Erythroblast (primary cell): ENCODE measurements at regions not wholly inside any gene's neighbourhood (a gene's known extent, or its start where the extent isn't known, plus 50 kb on each side); places are given as distances from the start of the nearest gene placed in this dataset.

Experiments used
- GATA1 ChIP-seq: IDR thresholded peaks from 2 replicates; pipeline ENCODE4 v1.6.1; 2011; ENCODE audit warnings: low read depth, mild to moderate bottlenecking, control low read depth, low read length, moderate library complexity
- POLR2A ChIP-seq: IDR thresholded peaks from 2 replicates; pipeline ENCODE4 v1.6.1; 2011; ENCODE audit warnings: mild to moderate bottlenecking, low read length

DNA sequence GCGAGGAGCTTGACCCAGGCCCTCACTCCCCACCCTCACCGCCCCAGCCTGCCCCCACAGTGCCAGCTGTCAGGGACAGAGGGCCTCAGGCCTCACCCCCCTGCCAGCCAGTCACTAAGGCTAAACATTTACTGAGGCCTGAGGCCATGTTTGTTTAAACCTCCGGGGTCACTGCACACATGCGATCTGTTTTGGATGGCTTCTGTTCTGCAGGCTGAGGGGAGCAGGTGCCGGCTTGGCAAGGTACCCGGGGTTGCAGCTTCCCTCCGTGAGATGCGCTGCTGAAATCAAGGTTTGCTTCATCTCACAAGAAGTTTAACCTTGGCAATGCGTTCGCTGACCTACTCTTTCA, 103.3 kb upstream of the BOD1 start:
- no peak for TF ChIP-seq POLR2A
- no peak for TF ChIP-seq GATA1
